Endodermal cell (in vitro differentiated cells): ENCODE measurements at regions not wholly inside any gene's neighbourhood (a gene's known extent, or its start where the extent isn't known, plus 50 kb on each side); places are given as distances from the start of the nearest gene placed in this dataset.

Experiments used
- DNase-seq: peaks from one replicate; pipeline ENCODE4 v3.0.0-alpha.2; 2017
- H3K27ac ChIP-seq: 2 replicates; pipeline ENCODE4 v1.5.1; 2013; ENCODE audit warnings: mild to moderate bottlenecking, low read depth, low read length, moderate library complexity
- H3K27me3 ChIP-seq: 2 replicates; pipeline ENCODE4 v1.6.1; 2013; ENCODE audit warnings: mild to moderate bottlenecking, low read length, moderate library complexity; ENCODE audit not compliant: insufficient read depth, control insufficient read depth, poor library complexity, severe bottlenecking
- H3K36me3 ChIP-seq: 2 replicates; pipeline ENCODE4 v1.7.0; 2013; ENCODE audit warnings: mild to moderate bottlenecking, low read length, moderate library complexity; ENCODE audit not compliant: control insufficient read depth, insufficient read depth
- H3K4me1 ChIP-seq: one replicate; pipeline ENCODE4 v1.7.0; 2013; ENCODE audit warnings: low read length; ENCODE audit not compliant: control insufficient read depth, insufficient read depth
- H3K4me3 ChIP-seq: 2 replicates; pipeline ENCODE4 v1.5.1; 2013; ENCODE audit warnings: mild to moderate bottlenecking, low read length, moderate library complexity
- H3K9ac ChIP-seq: 2 replicates; pipeline ENCODE4 v1.6.1; 2013; ENCODE audit warnings: mild to moderate bottlenecking, low read length, moderate library complexity; ENCODE audit not compliant: poor library complexity, severe bottlenecking; ENCODE audit errors: extremely low read depth
- H3K9me3 ChIP-seq: 2 replicates; pipeline ENCODE4 v1.6.1; 2013; ENCODE audit warnings: mild to moderate bottlenecking, low read length, moderate library complexity; ENCODE audit not compliant: control insufficient read depth
- H3K27ac Mint-ChIP-seq: 2 replicates; pipeline ENCODE4 v1.8.0; 2020; ENCODE audit warnings: mixed read lengths
- H3K27me3 Mint-ChIP-seq: 2 replicates; pipeline ENCODE4 v1.8.0; 2021; ENCODE audit warnings: mild to moderate bottlenecking, mixed read lengths; ENCODE audit not compliant: insufficient read depth
- H3K36me3 Mint-ChIP-seq: 2 replicates; pipeline ENCODE4 v1.8.0; 2020; ENCODE audit warnings: low read depth, mixed read lengths
- H3K4me1 Mint-ChIP-seq: 2 replicates; pipeline ENCODE4 v1.8.0; 2020; ENCODE audit warnings: mixed read lengths
- H3K4me3 Mint-ChIP-seq: 2 replicates; pipeline ENCODE4 v1.8.0; 2020; ENCODE audit warnings: mild to moderate bottlenecking, moderate library complexity, mixed read lengths
- H3K9me3 Mint-ChIP-seq: 2 replicates; pipeline ENCODE4 v1.8.0; 2020; ENCODE audit warnings: mild to moderate bottlenecking, mixed read lengths
- WGBS, 2 experiments: methylation state at CpG; one replicate each; pipeline versions ENCODE4 v1.1.5 to v1.1.7; 2013; ENCODE audit warnings: missing lambda C conversion rate in 2 of 2, mixed read lengths in 1 of 2; ENCODE audit not compliant: insufficient coverage in 1 of 2, insufficient read length in 1 of 2; 5-methylcytosine and 5-hydroxymethylcytosine counted together
- TF ChIP-seq, protein P1 (sequence below): fragments of 200-600 bp; sonication (generic); conservative IDR thresholded peaks from 2 replicates; pipeline ENCODE4 v1.5.0; 2021; ENCODE audit warnings: antibody characterized with exemption, mild to moderate bottlenecking

DNA sequence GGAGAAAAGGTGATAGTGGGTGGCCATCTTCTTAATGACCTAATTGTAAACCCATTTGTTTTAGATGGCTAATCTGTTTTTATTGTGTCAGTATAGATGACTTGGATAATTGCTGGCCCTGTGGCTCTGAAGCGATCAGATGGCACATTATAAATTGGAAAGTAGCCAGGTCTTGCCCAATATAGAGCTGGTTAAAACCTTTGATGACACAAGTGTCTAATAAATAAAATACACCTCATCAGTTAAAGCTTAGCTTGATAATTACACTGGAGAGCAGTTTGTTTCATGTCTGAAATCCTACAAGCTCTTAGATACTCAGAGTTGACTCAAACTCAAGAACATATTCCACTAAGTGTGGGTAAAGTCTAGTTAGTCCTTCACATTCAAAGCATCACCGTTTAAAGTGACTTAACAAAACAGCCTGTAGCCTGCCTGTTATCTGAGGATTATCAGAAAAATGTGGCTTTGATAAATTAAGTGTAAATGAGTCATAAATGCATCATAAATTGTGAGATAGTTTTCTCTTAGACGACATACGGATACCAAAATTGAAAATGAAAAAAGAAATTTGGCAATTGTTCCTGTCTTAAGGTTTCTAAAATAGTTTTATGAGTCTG, 280.9 kb downstream of the LRIG3 start:
- H3K4me1 ChIP-seq = peaks cover 4% of the 10 kb centered on the region
- Mint-ChIP-seq H3K9me3 (peaks cover 12% of the 10 kb centered on the region), H3K36me3 (peaks cover 8% of the 10 kb centered on the region), H3K27ac (no peak overlapping the region), H3K4me3 (no peak overlapping the region), H3K4me1 (peaks cover 2% of the 10 kb centered on the region), H3K27me3 (no peaks in the 10 kb centered on the region)
- peaks cover 17% of the 10 kb centered on the region for H3K9me3 ChIP-seq
- no peak overlapping the region for H3K9ac ChIP-seq
- H3K27me3 ChIP-seq = no peaks in the 10 kb centered on the region
- WGBS, 2 experiments = 92 to 100% methylated on average over 3 to 4 of the region's 4 CpGs
- no peak for DNase-seq
- H3K36me3 ChIP-seq = no peaks in the 10 kb centered on the region
- H3K27ac ChIP-seq = no peak overlapping the region
- H3K4me3 ChIP-seq = no peak overlapping the region
- TF ChIP-seq, protein P1, sequence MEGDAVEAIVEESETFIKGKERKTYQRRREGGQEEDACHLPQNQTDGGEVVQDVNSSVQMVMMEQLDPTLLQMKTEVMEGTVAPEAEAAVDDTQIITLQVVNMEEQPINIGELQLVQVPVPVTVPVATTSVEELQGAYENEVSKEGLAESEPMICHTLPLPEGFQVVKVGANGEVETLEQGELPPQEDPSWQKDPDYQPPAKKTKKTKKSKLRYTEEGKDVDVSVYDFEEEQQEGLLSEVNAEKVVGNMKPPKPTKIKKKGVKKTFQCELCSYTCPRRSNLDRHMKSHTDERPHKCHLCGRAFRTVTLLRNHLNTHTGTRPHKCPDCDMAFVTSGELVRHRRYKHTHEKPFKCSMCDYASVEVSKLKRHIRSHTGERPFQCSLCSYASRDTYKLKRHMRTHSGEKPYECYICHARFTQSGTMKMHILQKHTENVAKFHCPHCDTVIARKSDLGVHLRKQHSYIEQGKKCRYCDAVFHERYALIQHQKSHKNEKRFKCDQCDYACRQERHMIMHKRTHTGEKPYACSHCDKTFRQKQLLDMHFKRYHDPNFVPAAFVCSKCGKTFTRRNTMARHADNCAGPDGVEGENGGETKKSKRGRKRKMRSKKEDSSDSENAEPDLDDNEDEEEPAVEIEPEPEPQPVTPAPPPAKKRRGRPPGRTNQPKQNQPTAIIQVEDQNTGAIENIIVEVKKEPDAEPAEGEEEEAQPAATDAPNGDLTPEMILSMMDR = no peak

DNA sequence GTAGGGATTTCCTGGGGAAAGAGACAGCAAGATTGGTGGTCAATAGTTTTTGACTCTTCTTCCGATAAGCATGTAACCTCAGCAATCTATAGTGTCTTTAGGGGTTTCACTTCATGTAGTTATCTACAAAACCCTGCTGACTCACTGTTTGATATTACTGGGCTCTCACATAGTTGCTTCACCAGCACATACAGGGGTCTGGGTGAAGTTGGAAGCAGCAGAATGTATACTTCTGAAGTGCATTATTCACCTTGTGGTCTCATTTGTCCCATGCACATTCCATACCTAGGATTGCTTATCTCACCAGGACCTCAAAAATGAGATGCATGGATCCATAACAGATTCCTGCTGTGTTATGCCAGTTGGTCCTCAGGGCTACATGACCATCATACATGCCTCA, 280.0 kb downstream of the LRIG3 start:
- DNase-seq = no peak
- H3K9ac ChIP-seq = no peak overlapping the region
- H3K36me3 ChIP-seq = no peaks in the 10 kb centered on the region
- no peaks in the 10 kb centered on the region for H3K27me3 Mint-ChIP-seq
- H3K4me1 ChIP-seq = peaks cover 4% of the 10 kb centered on the region
- no peak overlapping the region for H3K4me3 ChIP-seq
- H3K27ac ChIP-seq = no peak overlapping the region
- TF ChIP-seq, protein P1 = no peak
- H3K9me3 ChIP-seq = peaks cover 16% of the 10 kb centered on the region
- 95% methylated on average over 1 of the region's 1 CpG; no CpG with 5 or more reads in 1 of the 2 experiments for WGBS, 2 experiments
- H3K4me3 Mint-ChIP-seq = no peak overlapping the region
- H3K36me3 Mint-ChIP-seq = peaks cover 5% of the 10 kb centered on the region
- H3K4me1 Mint-ChIP-seq = peaks cover 2% of the 10 kb centered on the region
- H3K27ac Mint-ChIP-seq = no peak overlapping the region
- H3K9me3 Mint-ChIP-seq = peaks cover 6% of the 10 kb centered on the region
- no peaks in the 10 kb centered on the region for H3K27me3 ChIP-seq

DNA sequence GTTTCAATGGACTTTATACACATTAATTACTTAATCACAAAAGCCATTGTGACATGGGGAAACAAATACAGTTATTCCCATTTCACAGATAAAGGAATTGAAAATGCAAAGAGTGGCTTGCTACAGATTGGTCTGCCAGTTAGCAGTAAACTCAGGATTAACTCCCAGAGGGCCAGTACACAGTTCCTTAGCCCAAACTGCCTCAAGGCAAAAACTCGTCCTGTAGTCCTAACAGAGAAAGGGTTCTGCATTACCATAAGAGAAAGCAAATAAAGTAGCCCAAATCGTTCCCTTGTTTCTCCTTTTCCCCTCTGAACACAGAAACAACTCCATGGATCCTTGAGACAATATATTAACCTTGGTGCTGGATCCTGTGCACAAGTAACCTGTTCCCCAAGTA, 274.4 kb downstream of the LRIG3 start:
- Mint-ChIP-seq H3K27ac (no peak overlapping the region), H3K9me3 (no peaks in the 10 kb centered on the region), H3K27me3 (no peaks in the 10 kb centered on the region), H3K4me3 (no peak overlapping the region), H3K36me3 (no peaks in the 10 kb centered on the region), H3K4me1 (no peaks in the 10 kb centered on the region)
- Histone ChIP-seq H3K27ac (no peak overlapping the region), H3K9ac (no peak overlapping the region), H3K9me3 (no peaks in the 10 kb centered on the region), H3K27me3 (no peaks in the 10 kb centered on the region), H3K4me3 (no peak overlapping the region), H3K4me1 (no peaks in the 10 kb centered on the region), H3K36me3 (no peaks in the 10 kb centered on the region)
- no peak for DNase-seq
- TF ChIP-seq, protein P1 = no peak
- WGBS, 2 experiments = 75 to 80% methylated on average over 1 to 2 of the region's 2 CpGs
